Astrocyte of the cerebellum (primary cell): ENCODE measurements at regions not wholly inside any gene's neighbourhood (a gene's known extent, or its start where the extent isn't known, plus 50 kb on each side); places are given as distances from the start of the nearest gene placed in this dataset.
"Not testable (repeated sequence)": the region's sequence is repeated elsewhere in the genome, so short reads cannot be mapped to it uniquely, and the experiment has no call there.

ENCODE experiments used
- DNase-seq: peaks from one replicate; pipeline ENCODE4 v3.0.0-alpha.2; 2011; ENCODE audit warnings: low read depth
- H3K4me3 ChIP-seq: 2 replicates; pipeline ENCODE4 v1.5.1; 2011; ENCODE audit warnings: mild to moderate bottlenecking, low read depth, low read length, moderate library complexity
- in situ Hi-C: cut with HindIII; loops from 2 replicates; pipeline ENCODE4 v1.10.0; 2017; ENCODE audit warnings: low sequenced_read_pairs
- TF ChIP-seq, protein P1 (sequence below): IDR thresholded peaks from 2 replicates; pipeline ENCODE4 v1.5.1; 2012; ENCODE audit warnings: low read length, low read depth, moderate library complexity, mild to moderate bottlenecking; ENCODE audit errors: missing control alignments

DNA sequence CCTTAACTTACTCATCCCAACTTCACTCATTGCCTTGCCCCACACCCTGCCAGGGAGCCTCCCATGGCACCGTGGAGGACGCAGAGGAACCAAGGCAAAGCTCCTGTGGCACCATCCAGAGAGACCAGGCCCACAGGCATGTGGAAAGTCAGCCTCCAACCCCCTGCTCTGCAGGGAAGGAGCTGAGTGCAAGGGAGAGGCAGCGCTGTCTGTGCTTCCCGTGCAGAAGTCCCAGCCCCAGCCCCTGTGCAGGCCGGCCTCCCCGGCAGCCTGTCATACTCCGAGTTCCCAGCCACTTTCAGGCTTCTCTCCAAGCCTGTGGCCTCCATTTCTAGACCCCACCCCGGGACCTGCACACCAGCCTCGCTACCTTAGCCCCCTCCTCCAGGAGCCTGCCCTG lies 106.4 kb downstream of the SINHCAF start:
- TF ChIP-seq, protein P1, sequence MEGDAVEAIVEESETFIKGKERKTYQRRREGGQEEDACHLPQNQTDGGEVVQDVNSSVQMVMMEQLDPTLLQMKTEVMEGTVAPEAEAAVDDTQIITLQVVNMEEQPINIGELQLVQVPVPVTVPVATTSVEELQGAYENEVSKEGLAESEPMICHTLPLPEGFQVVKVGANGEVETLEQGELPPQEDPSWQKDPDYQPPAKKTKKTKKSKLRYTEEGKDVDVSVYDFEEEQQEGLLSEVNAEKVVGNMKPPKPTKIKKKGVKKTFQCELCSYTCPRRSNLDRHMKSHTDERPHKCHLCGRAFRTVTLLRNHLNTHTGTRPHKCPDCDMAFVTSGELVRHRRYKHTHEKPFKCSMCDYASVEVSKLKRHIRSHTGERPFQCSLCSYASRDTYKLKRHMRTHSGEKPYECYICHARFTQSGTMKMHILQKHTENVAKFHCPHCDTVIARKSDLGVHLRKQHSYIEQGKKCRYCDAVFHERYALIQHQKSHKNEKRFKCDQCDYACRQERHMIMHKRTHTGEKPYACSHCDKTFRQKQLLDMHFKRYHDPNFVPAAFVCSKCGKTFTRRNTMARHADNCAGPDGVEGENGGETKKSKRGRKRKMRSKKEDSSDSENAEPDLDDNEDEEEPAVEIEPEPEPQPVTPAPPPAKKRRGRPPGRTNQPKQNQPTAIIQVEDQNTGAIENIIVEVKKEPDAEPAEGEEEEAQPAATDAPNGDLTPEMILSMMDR = no peak
- no peak for DNase-seq
- no peak overlapping the region for H3K4me3 ChIP-seq
- in situ Hi-C loops = no loop called here

DNA sequence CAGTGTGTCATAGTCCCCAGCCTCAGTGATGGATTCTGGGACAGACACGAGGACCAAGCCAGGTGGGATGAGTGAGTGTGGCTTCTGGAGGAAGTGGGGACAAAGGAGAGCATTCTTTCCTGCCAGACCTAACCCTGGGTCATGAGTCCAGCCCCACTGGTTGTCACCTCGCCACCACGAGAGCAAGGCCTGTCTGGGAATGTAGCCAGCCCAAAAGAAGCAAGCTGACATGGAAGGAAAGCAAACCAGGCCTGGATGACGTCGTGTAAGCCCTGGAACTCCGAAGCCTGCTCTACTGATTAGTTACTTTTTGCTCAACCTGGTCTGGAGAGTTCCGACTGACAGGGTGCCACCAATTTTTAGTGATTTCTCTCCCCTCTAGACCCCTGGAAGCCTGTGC lies 105.9 kb downstream of the SINHCAF start:
- H3K4me3 ChIP-seq = no peak overlapping the region
- in situ Hi-C loops = no loop called here
- no peak for DNase-seq
- TF ChIP-seq, protein P1 = no peak

DNA sequence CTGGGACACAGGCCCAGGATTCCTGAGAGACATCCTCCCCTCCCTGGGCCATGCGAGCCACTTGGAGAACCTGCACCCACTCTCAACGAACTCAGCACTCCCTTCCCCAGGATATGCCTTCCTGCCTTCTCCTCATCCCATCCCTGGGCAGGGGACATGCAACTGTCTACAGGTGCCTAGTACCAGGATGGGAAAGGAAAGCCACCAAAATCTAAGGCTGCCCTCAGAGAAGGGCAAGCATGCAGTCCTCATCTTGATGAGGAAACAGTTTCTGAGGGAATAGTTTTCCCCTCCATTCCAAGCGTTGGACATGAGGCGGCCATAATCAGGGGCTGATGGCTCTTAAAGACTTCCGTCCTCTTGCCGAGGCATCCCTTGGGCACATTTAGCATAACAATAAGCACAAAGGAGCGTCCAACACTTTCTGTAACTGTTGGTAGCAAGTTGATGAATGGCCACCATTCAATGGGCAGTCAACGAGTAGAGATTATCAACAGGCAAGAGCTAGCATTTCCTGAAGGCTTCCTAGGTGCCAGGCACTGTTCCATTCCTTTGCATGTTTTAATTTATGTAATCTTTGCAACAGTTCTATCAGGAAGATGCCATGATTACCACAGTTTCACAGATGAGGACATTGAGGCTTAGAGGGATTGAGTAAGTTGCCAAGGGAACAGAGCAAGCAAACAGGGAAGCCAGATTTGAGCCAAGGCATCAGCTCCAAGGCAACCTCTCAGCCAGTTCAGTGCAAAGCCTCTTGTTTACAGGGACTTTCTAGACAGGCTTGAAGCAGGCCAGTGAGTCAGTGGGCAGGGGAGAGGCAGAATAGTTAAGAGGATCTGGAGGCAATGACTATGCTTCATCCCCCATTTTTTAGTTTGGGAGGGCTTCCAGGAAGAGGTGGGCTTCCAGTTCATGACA lies 105.1 kb downstream of the SINHCAF start:
- no peak for DNase-seq
- in situ Hi-C loops = no loop called here
- TF ChIP-seq, protein P1 = no peak

DNA sequence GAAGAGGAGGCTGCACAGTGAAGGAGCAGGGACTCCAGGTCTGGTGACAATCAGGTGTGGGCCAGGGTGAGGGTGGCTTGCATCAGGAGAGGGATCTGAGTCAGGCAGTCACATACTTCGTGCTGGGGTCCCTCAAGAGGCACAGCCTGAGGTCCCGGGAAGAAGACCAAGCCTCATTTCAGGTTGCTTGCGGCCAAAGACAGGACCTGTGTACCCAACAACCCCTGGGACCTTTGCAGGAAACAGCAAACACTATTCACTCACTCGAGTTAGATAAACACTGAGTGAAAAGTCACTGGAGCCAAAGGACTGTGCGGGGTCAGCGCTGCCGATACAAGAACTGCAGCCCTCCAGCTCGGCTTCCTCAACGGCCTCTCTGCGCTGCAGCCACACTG lies 104.4 kb downstream of the SINHCAF start:
- DNase-seq = no peak
- TF ChIP-seq, protein P1 = no peak
- in situ Hi-C loops = no loop called here
- H3K4me3 ChIP-seq = no peak overlapping the region

More for the DNA sequence above, 105.1 kb downstream of the SINHCAF start:
- no peak overlapping the region for H3K4me3 ChIP-seq

DNA sequence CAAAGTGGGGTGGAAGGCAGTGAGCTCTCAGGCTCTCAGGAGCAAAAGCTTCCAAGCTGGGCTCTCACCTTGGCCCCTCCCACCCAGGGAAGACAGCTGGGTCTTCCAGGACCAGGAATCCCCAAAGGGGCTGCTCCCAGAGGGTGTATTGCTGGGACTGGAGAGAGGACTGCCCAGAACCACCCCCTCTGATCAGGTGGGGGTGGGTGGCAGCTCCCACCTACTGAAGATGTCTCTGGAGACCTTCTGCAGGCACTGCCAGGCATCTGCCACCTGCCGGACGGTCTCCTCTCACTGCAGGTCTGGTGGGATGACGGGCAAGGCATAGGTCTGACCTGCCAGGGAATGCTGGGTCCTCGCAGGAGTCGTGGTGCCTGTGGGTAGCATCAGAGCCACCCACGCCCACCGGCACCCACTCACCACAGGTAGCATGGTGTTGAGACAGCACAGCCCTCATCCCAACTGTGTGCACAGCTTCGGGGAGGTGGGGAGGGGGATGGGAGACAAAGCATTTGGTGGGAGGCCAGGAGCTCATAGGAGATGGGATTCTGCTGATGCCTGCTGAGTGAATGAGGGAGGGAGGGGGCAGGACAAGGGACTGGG lies 103.2 kb downstream of the SINHCAF start:
- in situ Hi-C loops = no loop called here
- TF ChIP-seq, protein P1 = no peak
- H3K4me3 ChIP-seq = no peak overlapping the region
- DNase-seq = no peak

DNA sequence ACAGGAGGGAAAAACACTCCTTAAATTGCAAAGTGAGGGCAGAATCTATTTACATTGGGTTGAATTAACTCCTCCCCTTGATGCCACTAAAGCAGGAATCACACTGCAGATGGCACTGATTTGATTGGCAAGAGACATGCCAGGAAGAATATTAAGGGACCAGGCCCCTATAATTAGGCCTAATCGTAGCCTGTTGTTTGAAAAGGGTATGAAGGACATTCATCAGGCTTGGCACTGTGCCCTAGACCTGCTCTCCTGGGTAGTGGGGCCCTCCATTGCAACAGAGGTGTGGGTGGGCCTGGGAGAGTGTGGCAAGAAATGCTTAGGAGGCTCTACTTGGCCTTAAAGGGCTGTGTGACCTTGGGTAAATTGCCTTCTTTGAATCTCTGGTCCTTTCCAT lies 102.3 kb downstream of the SINHCAF start:
- H3K4me3 ChIP-seq, in situ Hi-C loops, DNase-seq: not testable (repeated sequence)

DNA sequence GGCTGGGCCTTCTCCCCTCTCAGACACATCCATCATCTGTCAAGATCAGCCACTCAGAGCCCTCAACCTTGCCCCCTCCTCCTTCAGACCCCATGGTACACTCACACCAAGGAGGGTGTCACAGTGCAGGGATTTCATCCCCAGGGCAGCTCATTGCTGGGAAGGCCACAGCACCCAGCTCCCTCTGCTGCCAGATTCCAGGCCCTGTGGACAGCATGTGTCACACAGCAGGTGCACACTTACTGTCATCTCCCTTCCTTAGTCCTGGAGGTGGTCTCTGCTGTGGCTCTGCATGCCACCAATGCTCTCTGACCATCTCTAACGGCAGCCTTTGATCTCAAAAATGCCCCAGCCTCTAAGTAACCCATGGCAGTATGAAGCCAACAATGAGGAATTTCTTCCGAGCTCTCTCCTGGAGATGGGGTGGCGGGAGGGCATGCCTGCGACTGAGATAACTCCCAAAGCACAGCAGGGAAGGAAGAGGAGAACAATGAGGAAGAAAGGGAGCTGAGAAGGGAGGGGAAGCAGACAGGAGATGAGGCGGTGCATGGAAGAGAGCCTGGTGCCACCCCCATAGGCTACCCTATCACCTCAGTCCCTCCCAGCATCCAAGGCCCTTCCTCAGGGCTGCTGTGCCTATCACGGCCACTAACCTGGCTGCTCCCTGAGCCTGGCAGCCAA lies 101.0 kb downstream of the SINHCAF start:
- no peak overlapping the region for H3K4me3 ChIP-seq
- DNase-seq = no peak
- TF ChIP-seq, protein P1 = no peak
- in situ Hi-C loops = no loop called here
